ENCODE measurements at regions not wholly inside any gene's neighbourhood (a gene's known extent, or its start where the extent isn't known, plus 50 kb on each side); places are given as distances from the start of the nearest gene placed in this dataset.

GRCh38 chr1:18018366-18018765 lies 89.2 kb upstream of the IGSF21 start:
- no peak for DNase-seq (ENCODE audit: low read depth, low spot score)
- no peak for TF ChIP-seq CTCF (IDR thresholded peaks at IDR 0.05; ENCODE audit: low read depth, low read length)

GRCh38 chr1:18020021-18020817 lies 87.4 kb upstream of the IGSF21 start:
- no peak for TF ChIP-seq CTCF (IDR thresholded peaks at IDR 0.05; ENCODE audit: low read depth, low read length)
- no peak overlapping the region for H3K4me3 ChIP-seq (ENCODE audit: low read depth, low read length)
- in situ Hi-C loops (cut with HindIII; ENCODE audit: low sequenced_read_pairs), result no loop called here
- DNase-seq (ENCODE audit: low read depth, low spot score), result no peak

More at GRCh38 chr1:18018366-18018765, 89.2 kb upstream of the IGSF21 start:
- H3K4me3 ChIP-seq (ENCODE audit: low read depth, low read length), result no peak overlapping the region
- in situ Hi-C loops (cut with HindIII; ENCODE audit: low sequenced_read_pairs), result no loop called here

DNA sequence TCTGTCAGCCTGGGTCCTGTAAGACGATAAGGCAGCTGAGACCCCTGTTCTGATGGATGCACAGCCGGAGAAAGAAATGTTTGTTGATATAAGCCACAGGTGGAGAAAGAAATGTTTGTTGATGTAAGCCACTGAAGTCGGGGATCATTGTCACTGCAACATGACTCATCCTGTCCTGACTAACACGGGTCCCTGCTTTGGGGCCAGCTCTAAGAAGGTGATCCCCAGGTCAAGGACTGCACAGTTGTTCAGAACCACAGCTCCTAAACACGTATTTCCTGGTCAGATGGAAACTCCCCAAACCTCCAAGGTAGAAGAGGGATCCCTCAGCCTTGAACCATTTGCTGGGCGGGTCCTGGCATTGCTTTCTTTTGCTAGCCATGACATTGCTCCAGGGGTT lies 86.4 kb upstream of the IGSF21 start:
- in situ Hi-C loops (cut with HindIII; ENCODE audit: low sequenced_read_pairs), result no loop called here

DNA sequence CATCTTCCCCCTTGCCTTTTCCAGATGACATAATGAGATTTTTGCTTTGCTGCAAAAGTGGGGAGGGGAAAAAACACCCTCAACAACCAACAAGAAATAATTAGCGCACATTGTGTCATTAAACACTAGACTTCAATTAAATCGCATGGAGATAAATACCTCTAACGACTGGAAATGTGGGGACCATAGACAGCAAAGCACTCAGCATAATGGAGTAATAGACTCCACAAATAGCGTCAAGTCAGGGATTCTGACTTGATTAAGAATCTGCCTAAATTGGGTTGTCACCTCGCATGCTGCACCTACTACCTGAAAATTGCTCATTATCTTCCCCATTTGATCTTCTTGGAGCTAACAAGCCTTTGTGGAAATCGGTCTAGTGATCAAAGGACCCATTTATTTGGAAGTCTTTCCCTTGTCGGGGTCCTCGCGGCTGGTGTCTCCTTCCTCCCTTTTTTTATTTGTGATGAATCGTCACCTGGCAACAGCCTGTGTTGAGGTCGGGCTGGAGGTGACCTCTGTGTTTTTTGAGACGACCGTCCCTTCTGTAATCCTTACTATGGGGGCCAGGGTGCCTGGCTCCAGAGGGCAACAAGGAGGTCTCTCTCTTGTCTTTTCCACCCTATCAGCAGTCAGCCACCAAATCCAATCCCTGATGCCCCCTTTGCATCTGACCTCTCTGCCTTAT lies 75.3 kb upstream of the IGSF21 start:
- in situ Hi-C loops (cut with HindIII; ENCODE audit: low sequenced_read_pairs), result no loop called here
- no peak overlapping the region for H3K4me3 ChIP-seq (ENCODE audit: low read depth, low read length)
- TF ChIP-seq CTCF (IDR thresholded peaks at IDR 0.05; ENCODE audit: low read depth, low read length), result no peak
- DNase-seq (ENCODE audit: low read depth, low spot score), result no peak

More for the DNA sequence above, 86.4 kb upstream of the IGSF21 start:
- no peak for DNase-seq (ENCODE audit: low read depth, low spot score)
- no peak overlapping the region for H3K4me3 ChIP-seq (ENCODE audit: low read depth, low read length)
- no peak for TF ChIP-seq CTCF (IDR thresholded peaks at IDR 0.05; ENCODE audit: low read depth, low read length)

- TF ChIP-seq CTCF (IDR thresholded peaks at IDR 0.05; ENCODE audit: low read depth, low read length), result no peak
- DNase-seq (ENCODE audit: low read depth, low spot score), result no peak
- in situ Hi-C loops (cut with HindIII; ENCODE audit: low sequenced_read_pairs), result no loop called here
- H3K4me3 ChIP-seq (ENCODE audit: low read depth, low read length), result no peak overlapping the region
These were observed 72.5 kb upstream of the IGSF21 start for GRCh38 chr1:18035145-18035544.

- no peak for TF ChIP-seq CTCF (IDR thresholded peaks at IDR 0.05; ENCODE audit: low read depth, low read length)
- in situ Hi-C loops (cut with HindIII; ENCODE audit: low sequenced_read_pairs), result no loop called here
- no peak for DNase-seq (ENCODE audit: low read depth, low spot score)
- H3K4me3 ChIP-seq (ENCODE audit: low read depth, low read length), result no peak overlapping the region
These were observed 69.9 kb upstream of the IGSF21 start for GRCh38 chr1:18037651-18038050.

All from astrocyte of the spinal cord (primary cell).